HG03097 (cell line): ENCODE measurements at regions not wholly inside any gene's neighbourhood (a gene's known extent, or its start where the extent isn't known, plus 50 kb on each side); places are given as distances from the start of the nearest gene placed in this dataset.
"Not testable (repeated sequence)": the region's sequence is repeated elsewhere in the genome, so short reads cannot be mapped to it uniquely, and the experiment has no call there.

ENCODE experiments used
- ATAC-seq: cut with Tn5 transposase; IDR thresholded peaks from one replicate; pipeline ENCODE4 v1.9.1; 2021; ENCODE audit not compliant: unreplicated experiment, low FRiP score

DNA sequence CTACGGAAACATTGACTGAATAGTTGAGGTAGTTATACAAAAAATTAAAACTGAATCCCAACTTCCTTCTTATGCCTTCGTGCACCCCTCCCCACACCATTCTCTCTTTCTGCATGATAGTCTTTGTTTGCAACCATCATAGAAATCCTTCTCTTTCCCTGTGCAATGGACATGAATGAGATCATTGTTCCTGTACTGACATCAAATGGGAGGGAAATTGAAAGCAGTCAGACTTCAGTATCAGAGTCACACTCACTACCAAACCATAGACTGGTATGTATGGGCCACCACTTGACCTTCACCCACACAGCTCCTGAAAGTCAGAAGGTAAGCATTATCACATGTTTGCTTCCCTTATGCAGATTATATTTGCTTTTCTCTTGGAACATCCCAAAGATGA lies 782.8 kb downstream of the BCL11A start:
- ATAC-seq: no peak

DNA sequence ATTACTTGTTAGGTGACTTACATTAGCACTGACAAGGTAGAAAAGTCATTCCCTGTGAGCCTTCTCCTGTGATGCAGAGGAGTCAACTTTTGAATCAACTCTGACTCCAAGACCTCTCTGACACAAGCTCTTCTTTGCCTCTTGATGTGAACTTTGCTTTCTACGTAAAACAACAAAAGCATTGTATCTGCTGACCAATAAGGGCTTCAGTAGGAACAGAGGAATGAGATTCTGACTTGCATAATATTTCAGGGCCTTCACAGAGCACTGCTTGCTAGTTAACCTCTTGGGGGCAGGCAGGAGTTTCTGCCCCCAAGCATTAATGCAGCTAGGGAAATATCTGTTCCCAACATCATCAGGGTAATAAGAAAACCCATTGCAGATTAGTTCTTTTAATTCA lies 791.5 kb downstream of the BCL11A start:
- ATAC-seq: no peak

- no peak for ATAC-seq
Measured at GRCh38 chr2:59756150-59756549, 797.3 kb downstream of the BCL11A start.

- no peak for ATAC-seq
Measured at GRCh38 chr2:59754011-59754735, 799.3 kb downstream of the BCL11A start.

GRCh38 chr2:59752512-59752911 lies 800.9 kb downstream of the BCL11A start:
- no peak for ATAC-seq

- ATAC-seq: no peak
Measured at GRCh38 chr2:59752071-59752470, 801.4 kb downstream of the BCL11A start.

DNA sequence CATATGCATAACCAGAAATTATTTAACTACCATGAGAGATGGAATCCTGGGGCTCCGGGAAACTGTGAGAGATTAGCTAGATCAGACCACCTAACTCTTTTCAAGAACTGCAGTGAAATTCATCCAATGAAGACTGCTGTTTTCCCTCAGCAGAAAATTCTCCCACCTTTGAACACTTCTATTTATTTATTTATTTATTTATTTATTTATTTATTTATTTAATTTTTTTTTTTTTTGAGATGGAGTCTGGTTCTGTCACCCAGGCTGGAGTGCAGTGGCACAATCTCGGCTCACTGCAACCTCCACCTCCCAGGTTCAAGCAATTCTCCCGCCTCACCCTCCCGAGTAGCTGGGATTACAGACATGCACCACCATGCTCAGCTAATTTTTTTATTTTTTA lies 802.2 kb downstream of the BCL11A start:
- ATAC-seq: not testable (repeated sequence)

- no peak for ATAC-seq
Measured at GRCh38 chr2:59746291-59746690, 807.2 kb downstream of the BCL11A start.

- ATAC-seq: no peak
Measured at GRCh38 chr2:59745085-59745484, 808.4 kb downstream of the BCL11A start.

GRCh38 chr2:59744436-59744835 lies 809.0 kb downstream of the BCL11A start:
- no peak for ATAC-seq

DNA sequence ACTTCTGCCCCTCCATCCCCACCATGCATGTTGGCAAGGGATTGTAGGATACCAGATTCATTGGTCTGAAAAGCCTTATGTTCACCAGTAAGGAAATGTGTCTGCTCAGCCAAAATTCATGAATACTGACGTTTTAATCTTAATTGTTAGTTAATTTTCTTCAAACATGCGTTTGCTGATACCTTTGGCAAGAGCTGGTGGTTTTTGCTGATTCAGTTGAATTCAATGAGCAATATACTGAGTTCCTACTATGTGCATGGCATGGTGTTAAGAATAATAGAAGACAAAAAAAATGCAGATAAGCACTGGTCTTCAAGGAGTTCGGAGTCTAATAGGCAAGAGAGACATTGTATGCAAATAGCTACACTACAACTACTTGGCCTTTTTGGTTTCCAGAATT lies 811.6 kb downstream of the BCL11A start:
- ATAC-seq: no peak

GRCh38 chr2:59739166-59739565 lies 814.3 kb downstream of the BCL11A start:
- ATAC-seq: no peak

DNA sequence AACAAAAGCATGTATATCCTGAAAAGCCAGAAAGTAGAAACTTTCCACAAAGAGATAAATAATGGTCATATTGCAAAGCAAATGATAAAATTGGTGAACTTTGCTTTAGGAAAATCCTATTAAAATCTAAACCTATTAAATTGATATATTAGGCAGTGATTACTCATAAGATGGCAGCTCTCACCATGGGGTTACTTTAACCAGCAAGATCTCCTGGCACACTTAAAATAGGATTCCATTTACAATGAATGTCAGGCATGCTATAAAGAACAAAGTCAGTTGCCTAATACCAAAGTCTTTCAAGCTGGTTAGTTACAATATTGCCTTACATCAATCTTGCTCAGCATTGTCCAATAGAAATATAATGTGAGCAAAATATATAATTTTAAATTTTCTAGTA lies 816.2 kb downstream of the BCL11A start:
- no peak for ATAC-seq

DNA sequence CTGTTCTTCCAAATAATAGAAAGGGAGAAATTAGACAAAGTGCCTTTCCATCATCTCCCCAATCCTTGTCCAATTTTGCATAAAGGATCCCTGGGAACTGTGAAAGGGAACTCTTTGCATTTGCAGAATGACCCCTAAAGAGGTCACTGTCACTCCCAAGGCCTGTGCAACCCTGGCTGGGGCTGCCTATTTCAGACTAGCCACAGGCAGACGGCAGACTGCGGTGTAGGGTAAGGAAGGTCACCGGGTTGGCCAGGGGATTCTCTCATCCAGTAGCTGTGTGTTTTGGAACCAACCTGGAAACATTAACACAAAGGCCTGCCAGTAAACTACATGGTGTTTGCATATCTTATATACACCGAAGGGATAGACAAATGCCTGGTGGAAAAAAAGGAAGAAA lies 818.7 kb downstream of the BCL11A start:
- no peak for ATAC-seq

DNA sequence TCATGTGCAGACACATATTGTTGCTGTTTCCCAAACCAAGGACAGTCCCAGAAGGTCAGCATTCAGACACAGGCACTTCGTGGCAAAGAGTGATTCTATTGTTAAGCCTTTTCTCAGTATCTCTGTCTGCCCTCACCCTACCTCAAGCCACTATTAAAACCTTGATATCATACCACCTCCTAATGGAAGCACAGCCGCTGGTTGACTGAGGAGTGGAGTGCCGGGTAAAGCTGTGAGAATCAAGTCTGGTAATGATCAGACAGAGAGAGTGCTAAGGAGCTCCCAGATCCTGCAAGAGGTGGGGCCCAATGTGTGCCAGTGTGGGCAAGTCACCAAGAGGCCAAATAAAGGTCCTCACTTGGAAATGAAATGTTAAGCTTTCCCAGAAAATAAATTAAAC lies 819.5 kb downstream of the BCL11A start:
- ATAC-seq: no peak

DNA sequence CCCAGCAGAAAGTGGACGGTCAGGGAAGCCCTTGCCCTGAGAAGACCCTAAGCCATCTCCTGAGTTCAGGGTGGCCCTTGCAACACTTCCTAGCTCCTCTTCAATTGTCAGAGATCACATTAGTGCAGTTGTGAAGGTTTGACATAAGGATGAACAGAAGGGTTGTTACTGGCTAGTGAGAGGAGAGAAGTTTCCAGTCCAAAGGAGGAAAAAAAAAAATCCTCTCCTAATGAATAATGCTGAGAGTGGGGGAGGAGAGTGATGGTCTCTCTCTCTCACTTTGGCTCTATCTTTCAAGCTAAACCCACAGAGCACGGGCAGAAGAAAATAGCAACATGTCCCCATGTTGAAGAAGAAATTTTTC lies 819.9 kb downstream of the BCL11A start:
- ATAC-seq: no peak

DNA sequence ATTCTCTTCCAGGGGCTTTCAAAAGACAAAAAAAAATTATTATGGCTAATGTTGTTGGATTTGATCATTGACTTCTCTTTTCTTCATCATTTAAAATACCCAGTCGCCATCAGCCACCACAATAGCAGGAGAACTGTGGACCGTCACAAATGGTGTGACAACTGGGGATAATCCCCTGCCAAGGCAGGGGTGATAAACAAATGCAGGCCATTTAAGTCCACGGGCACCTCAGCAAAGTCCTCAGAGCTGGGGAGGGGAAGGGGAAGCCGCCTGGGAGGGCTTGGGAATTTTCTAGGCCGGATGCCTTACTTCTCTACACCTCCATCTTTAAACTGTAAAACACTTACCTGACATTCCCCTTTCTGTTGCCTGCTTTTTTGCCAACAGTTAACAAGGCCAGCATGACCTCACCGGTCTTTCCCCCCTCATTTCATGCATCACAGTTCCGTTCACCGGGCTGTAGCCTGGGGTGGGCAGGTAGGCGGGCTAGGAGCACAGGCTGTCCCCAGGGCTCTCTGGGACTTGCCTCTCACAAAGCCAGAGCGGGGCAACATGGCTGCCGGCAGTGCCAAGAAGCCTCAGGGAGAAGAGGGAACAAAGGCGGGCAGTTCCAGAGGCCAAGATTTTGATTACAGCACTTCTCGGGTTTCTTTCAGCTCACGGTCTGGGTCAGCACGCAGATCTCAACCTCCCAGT lies 820.4 kb downstream of the BCL11A start:
- no peak for ATAC-seq

DNA sequence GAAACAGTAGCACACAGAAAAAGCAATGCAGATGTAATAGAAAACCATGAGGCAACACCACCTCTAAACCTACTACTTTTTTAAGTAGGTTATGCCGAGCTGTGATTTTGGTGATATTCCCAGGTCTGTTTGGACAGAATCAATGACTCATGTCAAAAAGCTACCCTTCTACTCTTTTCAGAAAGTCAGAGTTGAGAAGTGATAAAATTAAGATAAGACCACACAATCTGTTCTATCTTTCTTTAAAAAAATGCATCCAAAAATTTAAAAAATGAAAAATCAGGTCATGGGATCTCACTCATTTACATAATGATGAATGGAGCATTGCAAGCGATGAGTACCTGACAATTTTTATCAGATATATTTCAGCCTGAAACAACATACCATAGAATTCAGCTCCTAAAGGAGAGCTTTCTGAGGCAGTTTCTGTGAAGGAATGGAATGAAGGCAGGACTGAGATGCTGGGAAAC lies 826.3 kb downstream of the BCL11A start:
- no peak for ATAC-seq

DNA sequence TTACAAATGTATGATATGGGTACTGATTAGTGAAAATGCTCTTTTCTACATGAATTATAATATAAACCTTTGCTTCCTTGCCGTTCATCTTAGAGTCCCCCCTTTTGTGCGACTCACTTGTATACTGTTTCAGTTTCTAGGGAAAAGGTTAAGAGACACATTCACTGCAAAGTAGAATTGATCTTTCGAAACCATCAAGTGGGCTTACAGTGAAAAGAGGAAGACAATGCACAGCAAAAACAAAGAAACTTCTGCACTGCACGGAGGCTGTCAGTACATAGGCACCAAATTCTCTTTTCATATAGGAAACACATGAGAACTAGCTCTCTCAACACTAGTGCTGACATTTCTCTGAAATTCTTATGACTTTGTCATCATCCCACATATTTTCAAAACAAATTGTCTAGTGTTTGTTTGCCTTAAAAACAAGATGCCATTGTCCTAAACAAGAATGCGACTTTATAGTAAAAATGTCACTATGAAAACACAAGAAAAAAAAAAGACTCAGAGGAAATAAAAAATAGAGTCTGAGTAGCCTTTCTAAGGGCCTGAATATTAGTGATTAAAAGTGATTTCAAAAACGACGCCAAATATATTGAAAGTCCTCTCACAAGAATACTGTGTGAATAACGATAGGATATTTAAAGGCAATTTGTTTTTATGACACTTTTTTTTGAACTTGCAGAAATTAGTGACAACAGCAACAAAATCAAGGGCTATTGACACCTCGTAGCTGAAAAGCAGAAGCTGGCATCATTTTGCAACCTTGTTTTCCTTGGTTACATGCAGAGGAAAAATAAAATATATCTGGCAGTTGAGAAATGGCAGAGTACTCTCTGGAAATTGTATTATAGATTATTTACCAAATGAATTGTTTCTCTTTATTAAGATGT lies 827.0 kb downstream of the BCL11A start:
- ATAC-seq: no peak

- ATAC-seq: no peak
Measured at GRCh38 chr2:59724746-59725145, 828.7 kb downstream of the BCL11A start.

DNA sequence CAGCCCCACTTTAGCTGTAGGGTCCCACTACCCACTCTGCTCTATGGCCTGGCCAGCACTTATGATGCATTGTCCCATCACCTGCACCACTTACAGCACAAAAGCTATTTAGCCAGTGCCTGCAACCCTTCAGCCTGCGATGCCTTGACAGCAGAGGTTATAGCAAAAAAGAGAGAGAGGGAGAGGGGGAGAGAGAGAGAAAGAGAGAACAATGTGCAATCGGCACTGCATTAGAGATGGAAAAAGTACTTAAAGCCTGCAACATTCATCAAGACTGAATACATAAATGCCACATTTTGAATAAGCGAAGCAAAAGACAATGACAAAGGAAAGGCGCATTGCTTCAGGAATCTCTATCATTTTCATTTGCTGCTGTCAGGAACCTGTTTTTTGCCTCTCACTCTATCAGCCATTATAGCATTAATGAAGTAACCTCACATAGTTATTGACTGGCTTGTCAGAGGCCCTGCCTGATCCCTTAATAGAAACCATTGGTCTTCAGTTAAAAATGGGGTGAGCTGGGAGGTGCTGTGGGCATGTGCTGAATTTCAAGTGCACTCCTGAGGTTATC lies 833.1 kb downstream of the BCL11A start:
- no peak for ATAC-seq
